Left cardiac atrium (tissue), 4 donors: ENCODE measurements at regions not wholly inside any gene's neighbourhood (a gene's known extent, or its start where the extent isn't known, plus 50 kb on each side); places are given as distances from the start of the nearest gene placed in this dataset.

Experiments used
- ATAC-seq, 2 donors: fragments of 200-7000 bp; cut with Tn5 transposase; one replicate each; pipeline ENCODE4 v1.9.1; 2020; ENCODE audit warnings: mild to moderate bottlenecking in 2 of 2, moderate library complexity in 2 of 2
- DNase-seq: peaks from one replicate; pipeline ENCODE4 v3.0.0-alpha.2; 2020
- intact Hi-C, 2 donors: fragments of 100-400 bp; cut with DNase I; formaldehyde crosslinking; loops; one replicate each; pipeline versions ENCODE4 v1.14.1 to v1.15.1; 2022 to 2023
- donor health status: DM: no; HTN: yes; CAD: no.
- donor health status: DM: no; HTN: yes; CAD: no; lungs with severe emphysema.
- donor health status: DM: yes; HTN: yes; CAD: no.
- donor health status: Dilated cardiomyopathy.

GRCh38 chr10:93248583-93249227, 175.0 kb downstream of the CYP26A1 start:
- intact Hi-C loops = no loop called here
- no peak for ATAC-seq

GRCh38 chr10:93250010-93250409, 176.3 kb downstream of the CYP26A1 start:
- DNase-seq (no peak), ATAC-seq (no peak)
- intact Hi-C loops = no loop called here

More at GRCh38 chr10:93248583-93249227, 175.0 kb downstream of the CYP26A1 start:
- no peak for DNase-seq

DNA sequence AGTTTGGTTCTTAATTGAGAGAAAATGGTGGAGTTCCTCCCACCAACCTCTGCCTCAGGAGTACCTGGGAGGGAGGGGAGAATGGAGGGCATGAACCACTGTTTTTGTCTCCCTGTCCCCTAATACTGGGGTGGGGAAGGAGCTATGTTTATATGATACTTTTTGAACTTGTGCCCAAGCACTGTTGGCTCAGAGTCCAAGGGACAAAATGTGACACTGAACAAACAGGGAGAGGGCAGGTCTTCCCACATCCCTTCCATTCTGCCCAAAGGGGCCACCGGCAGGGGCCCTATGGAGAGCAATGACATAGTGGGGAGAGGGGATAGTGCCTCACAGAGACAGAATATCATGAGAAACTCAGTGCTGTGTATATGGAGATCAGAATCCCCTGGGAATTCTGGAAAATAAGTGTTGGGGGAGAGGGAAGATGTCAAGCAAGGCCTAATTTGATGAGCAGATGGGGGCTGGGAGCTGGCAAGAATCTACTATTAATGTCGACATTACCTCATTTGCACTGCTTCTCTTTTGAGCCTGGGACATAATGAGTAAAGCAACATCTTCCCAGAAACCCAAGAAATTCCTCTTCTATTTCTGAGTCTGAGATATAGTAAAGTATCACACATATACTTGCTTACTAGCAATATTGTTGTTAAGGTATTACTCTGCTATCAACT, 180.6 kb downstream of the CYP26A1 start:
- no peak for ATAC-seq
- intact Hi-C loops = no loop called here
- no peak for DNase-seq

DNA sequence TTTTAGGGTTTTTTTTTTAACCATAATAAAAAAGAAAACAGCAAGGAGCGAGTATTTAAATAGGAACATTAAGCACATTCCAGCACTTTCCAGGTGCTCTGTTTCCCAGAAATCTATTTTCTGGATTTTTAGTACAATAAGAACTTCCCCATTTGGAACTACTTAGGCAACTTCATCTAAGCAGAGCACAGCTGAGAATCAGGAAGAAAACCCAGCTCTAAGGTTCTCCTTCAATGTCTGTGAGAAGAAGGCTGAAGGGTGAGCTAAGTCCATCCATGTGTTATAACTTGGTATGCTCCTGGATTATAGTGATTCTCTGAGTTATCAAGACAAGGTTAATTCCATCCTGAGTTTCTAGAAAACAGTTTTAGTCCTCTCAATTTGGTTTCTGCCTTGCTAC, 181.9 kb downstream of the CYP26A1 start:
- DNase-seq = no peak
- no peak for ATAC-seq
- intact Hi-C loops = no loop called here
